WTC11 (cell line): ENCODE measurements at regions not wholly inside any gene's neighbourhood (a gene's known extent, or its start where the extent isn't known, plus 50 kb on each side); places are given as distances from the start of the nearest gene placed in this dataset.

Source experiments
- ATAC-seq: fragments of 200-7000 bp; cut with Tn5 transposase; 2 replicates; pipeline ENCODE4 v1.10.0; 2021; ENCODE audit warnings: mild to moderate bottlenecking, moderate library complexity
- CTCF ChIA-PET: fragments of 300-600 bp; sonication (Branson Sonifier 250); formaldehyde crosslinking; loops from one replicate; lab custom pipeline; 2021; ENCODE audit warnings: antibody characterized with exemption; lab: Charles Lee
- POLR2A ChIA-PET: fragments of 350-600 bp; sonication (Branson Sonifier 250); formaldehyde crosslinking; loops from one replicate; lab custom pipeline; 2021; ENCODE audit warnings: antibody characterized with exemption; lab: Charles Lee
- DNase-seq: peaks from one replicate; pipeline ENCODE4 v3.0.0; 2021; ENCODE audit warnings: low spot score
- H3K27ac Mint-ChIP-seq: 2 replicates; pipeline ENCODE4 v1.8.0; 2021; ENCODE audit warnings: mixed read lengths
- H3K27me3 Mint-ChIP-seq: 2 replicates; pipeline ENCODE4 v1.8.0; 2021; ENCODE audit warnings: low read depth, mild to moderate bottlenecking, moderate library complexity, mixed read lengths
- H3K36me3 Mint-ChIP-seq: 2 replicates; pipeline ENCODE4 v1.8.0; 2021; ENCODE audit warnings: mixed read lengths
- H3K4me1 Mint-ChIP-seq: 2 replicates; pipeline ENCODE4 v1.8.0; 2022; ENCODE audit warnings: mixed read lengths
- H3K4me3 Mint-ChIP-seq: 2 replicates; pipeline ENCODE4 v1.8.0; 2021; ENCODE audit warnings: mild to moderate bottlenecking, moderate library complexity, mixed read lengths
- H3K9me3 Mint-ChIP-seq: 2 replicates; pipeline ENCODE4 v1.8.0; 2021; ENCODE audit warnings: mixed read lengths
- ATF1 ChIP-seq: sonication (generic); formaldehyde crosslinking; IDR thresholded peaks from 2 replicates; pipeline ENCODE4 v1.8.1; 2023; ENCODE audit warnings: mild to moderate bottlenecking, moderate library complexity, missing genetic modification reagents
- GTF2I ChIP-seq: fragments of 250-450 bp; sonication (Bioruptor Pico); conservative IDR thresholded peaks from 2 replicates; pipeline ENCODE4 v1.4.0; 2021; ENCODE audit warnings: mild to moderate bottlenecking
- JUN ChIP-seq: sonication (generic); formaldehyde crosslinking; IDR thresholded peaks from 2 replicates; pipeline ENCODE4 v1.8.0; 2023; ENCODE audit warnings: mild to moderate bottlenecking, missing genetic modification reagents
- NFYB ChIP-seq: sonication (generic); formaldehyde crosslinking; conservative IDR thresholded peaks from 2 replicates; pipeline ENCODE4 v1.8.0; 2022; ENCODE audit warnings: low read depth, missing genetic modification reagents
- RELA ChIP-seq: sonication (generic); formaldehyde crosslinking; IDR thresholded peaks from 2 replicates; pipeline ENCODE4 v1.8.1; 2022; ENCODE audit warnings: missing genetic modification reagents, mild to moderate bottlenecking, borderline replicate concordance
- RORB ChIP-seq: fragments of 250-450 bp; sonication (Bioruptor Pico); IDR thresholded peaks from 2 replicates; pipeline ENCODE4 v1.9.0; 2021; ENCODE audit warnings: mild to moderate bottlenecking
- SOX15 ChIP-seq: fragments of 250-450 bp; sonication (Bioruptor Pico); IDR thresholded peaks from 2 replicates; pipeline ENCODE4 v1.9.0; 2021; ENCODE audit warnings: mild to moderate bottlenecking
- SP1 ChIP-seq: sonication (generic); formaldehyde crosslinking; conservative IDR thresholded peaks from 2 replicates; pipeline ENCODE4 v1.8.1; 2022; ENCODE audit warnings: missing genetic modification reagents
- ZNF232 ChIP-seq: sonication (generic); formaldehyde crosslinking; IDR thresholded peaks from 2 replicates; pipeline ENCODE4 v1.8.0; 2022; ENCODE audit warnings: mild to moderate bottlenecking, missing genetic modification reagents
- ZNF396 ChIP-seq: fragments of 250-450 bp; sonication (Bioruptor Pico); IDR thresholded peaks from 2 replicates; pipeline ENCODE4 v1.8.0; 2021; ENCODE audit warnings: mild to moderate bottlenecking, moderate library complexity, borderline replicate concordance
- ZNF416 ChIP-seq: fragments of 250-450 bp; sonication (Bioruptor Pico); IDR thresholded peaks from 2 replicates; pipeline ENCODE4 v1.9.0; 2021; ENCODE audit warnings: mild to moderate bottlenecking, inconsistent platforms
- TF ChIP-seq, protein P1 (sequence below): sonication (generic); formaldehyde crosslinking; IDR thresholded peaks from 2 replicates; pipeline ENCODE4 v1.8.0; 2023; ENCODE audit warnings: mild to moderate bottlenecking, missing genetic modification reagents
- TF ChIP-seq, protein P2 (sequence below): fragments of 250-450 bp; sonication (Bioruptor Pico); conservative IDR thresholded peaks from 2 replicates; pipeline ENCODE4 v1.9.0; 2021; ENCODE audit warnings: mild to moderate bottlenecking
- TF ChIP-seq, protein P3 (sequence below): fragments of 250-450 bp; sonication (Bioruptor Pico); IDR thresholded peaks from 2 replicates; pipeline ENCODE4 v1.9.0; 2021; ENCODE audit warnings: moderate library complexity, mild to moderate bottlenecking, inconsistent platforms, borderline replicate concordance
- TF ChIP-seq, protein P4 (sequence below): sonication (generic); formaldehyde crosslinking; IDR thresholded peaks from 2 replicates; pipeline ENCODE4 v1.8.0; 2023; ENCODE audit warnings: missing genetic modification reagents, mild to moderate bottlenecking, borderline replicate concordance
- TF ChIP-seq, protein P5 (sequence below): sonication (generic); formaldehyde crosslinking; IDR thresholded peaks from 2 replicates; pipeline ENCODE4 v1.8.0; 2022; ENCODE audit warnings: mild to moderate bottlenecking, missing genetic modification reagents

DNA sequence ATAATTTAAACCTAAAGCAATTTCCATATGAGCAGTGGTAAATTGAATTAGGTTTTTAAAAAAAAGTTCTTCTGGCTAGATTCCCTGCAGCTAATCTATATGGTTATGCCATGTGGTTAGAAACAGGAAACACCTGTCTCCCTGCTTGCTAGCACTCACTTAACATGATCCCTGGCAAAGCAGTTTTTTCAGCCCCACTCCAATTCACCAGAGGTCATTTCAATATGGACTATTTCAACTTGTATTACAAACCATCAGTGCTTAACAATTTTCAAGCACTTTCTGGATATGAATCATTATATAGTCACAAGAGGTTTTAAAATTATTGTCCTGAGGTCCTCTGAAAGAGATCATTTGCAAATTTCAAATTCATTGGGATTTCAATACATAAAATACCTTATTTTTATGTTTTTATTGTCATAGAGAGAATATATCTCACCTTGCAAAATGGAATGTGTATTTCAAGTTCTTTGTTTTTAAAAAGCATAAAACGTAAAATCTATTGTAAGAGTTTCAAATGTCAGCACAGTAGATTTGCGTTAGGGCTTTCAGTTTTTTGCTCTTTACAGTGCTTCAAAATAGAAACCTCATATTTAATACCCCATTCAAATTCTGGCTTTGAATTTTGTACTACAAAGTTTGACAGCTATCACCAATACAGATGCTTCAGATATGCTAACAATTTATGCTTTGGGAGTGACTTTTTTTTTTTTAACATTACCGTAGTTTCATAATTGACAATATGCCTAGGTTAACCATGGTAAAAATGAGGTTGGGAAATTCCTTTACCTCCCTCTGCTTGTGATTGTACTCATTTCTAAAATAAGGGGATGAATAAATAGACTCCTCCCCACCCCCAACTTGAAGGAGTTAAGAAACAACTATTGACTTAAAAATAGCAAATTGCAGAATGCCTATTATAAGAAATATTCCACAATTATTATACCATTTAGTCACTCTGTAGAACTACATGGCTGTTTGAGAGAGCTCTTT is 117.5 kb upstream of the HGF start:
- no peak for DNase-seq
- Mint-ChIP-seq H3K27me3 (no peaks in the 10 kb centered on the region), H3K4me1 (no peaks in the 10 kb centered on the region), H3K4me3 (no peak overlapping the region), H3K9me3 (no peaks in the 10 kb centered on the region), H3K36me3 (no peaks in the 10 kb centered on the region), H3K27ac (no peak overlapping the region)
- POLR2A ChIA-PET: no interaction called here
- TF ChIP-seq ZNF232 (CRISPR knock-in tag): no peak
- TF ChIP-seq GTF2I (CRISPR knock-in tag): no peak
- no peak for TF ChIP-seq SP1 (CRISPR knock-in tag)
- TF ChIP-seq JUN (CRISPR knock-in tag): no peak
- TF ChIP-seq NFYB (CRISPR knock-in tag): no peak
- no peak for TF ChIP-seq ZNF396 (CRISPR knock-in tag)
- no peak for TF ChIP-seq RORB (CRISPR knock-in tag)
- TF ChIP-seq, protein P1, sequence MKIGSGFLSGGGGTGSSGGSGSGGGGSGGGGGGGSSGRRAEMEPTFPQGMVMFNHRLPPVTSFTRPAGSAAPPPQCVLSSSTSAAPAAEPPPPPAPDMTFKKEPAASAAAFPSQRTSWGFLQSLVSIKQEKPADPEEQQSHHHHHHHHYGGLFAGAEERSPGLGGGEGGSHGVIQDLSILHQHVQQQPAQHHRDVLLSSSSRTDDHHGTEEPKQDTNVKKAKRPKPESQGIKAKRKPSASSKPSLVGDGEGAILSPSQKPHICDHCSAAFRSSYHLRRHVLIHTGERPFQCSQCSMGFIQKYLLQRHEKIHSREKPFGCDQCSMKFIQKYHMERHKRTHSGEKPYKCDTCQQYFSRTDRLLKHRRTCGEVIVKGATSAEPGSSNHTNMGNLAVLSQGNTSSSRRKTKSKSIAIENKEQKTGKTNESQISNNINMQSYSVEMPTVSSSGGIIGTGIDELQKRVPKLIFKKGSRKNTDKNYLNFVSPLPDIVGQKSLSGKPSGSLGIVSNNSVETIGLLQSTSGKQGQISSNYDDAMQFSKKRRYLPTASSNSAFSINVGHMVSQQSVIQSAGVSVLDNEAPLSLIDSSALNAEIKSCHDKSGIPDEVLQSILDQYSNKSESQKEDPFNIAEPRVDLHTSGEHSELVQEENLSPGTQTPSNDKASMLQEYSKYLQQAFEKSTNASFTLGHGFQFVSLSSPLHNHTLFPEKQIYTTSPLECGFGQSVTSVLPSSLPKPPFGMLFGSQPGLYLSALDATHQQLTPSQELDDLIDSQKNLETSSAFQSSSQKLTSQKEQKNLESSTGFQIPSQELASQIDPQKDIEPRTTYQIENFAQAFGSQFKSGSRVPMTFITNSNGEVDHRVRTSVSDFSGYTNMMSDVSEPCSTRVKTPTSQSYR (CRISPR knock-in tag): no peak
- TF ChIP-seq, protein P2, sequence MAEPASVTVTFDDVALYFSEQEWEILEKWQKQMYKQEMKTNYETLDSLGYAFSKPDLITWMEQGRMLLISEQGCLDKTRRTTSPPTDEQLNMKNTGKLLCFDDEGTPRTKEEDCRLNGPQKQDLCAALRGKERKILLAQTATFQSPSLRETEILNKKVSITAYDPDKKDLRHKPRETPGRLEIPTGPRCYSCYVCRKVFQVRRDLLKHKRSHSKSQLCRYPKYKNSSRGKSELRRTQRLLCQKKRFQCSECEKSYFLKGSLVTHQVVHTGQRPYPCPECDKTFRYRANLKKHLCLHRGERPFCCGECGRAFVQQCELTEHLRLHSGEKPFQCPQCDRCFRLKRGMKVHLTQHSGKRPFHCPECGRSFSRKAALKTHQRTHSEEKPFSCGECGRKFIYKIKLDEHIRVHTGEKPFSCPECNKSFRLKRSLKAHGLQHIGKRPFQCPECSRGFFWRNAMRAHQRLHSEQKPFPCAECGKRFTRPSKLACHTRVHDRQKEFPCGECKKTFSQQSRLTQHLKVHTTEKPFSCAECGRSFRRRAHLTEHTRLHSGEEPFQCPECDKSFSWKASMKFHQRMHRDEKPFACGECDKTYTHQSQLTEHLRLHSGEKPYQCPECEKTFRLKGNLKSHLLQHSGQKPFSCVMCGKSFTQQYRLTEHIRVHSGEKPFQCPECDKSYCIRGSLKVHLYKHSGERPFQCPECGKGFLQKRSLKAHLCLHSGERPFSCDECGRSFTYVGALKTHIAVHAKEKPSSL (CRISPR knock-in tag): no peak
- TF ChIP-seq SOX15 (CRISPR knock-in tag): no peak
- no peak for TF ChIP-seq ZNF416 (CRISPR knock-in tag)
- TF ChIP-seq, protein P3, sequence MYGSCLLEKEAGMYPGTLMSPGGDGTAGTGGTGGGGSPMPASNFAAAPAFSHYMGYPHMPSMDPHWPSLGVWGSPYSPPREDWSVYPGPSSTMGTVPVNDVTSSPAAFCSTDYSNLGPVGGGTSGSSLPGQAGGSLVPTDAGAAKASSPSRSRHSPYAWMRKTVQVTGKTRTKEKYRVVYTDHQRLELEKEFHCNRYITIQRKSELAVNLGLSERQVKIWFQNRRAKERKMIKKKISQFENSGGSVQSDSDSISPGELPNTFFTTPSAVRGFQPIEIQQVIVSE: no peak
- TF ChIP-seq, protein P4, sequence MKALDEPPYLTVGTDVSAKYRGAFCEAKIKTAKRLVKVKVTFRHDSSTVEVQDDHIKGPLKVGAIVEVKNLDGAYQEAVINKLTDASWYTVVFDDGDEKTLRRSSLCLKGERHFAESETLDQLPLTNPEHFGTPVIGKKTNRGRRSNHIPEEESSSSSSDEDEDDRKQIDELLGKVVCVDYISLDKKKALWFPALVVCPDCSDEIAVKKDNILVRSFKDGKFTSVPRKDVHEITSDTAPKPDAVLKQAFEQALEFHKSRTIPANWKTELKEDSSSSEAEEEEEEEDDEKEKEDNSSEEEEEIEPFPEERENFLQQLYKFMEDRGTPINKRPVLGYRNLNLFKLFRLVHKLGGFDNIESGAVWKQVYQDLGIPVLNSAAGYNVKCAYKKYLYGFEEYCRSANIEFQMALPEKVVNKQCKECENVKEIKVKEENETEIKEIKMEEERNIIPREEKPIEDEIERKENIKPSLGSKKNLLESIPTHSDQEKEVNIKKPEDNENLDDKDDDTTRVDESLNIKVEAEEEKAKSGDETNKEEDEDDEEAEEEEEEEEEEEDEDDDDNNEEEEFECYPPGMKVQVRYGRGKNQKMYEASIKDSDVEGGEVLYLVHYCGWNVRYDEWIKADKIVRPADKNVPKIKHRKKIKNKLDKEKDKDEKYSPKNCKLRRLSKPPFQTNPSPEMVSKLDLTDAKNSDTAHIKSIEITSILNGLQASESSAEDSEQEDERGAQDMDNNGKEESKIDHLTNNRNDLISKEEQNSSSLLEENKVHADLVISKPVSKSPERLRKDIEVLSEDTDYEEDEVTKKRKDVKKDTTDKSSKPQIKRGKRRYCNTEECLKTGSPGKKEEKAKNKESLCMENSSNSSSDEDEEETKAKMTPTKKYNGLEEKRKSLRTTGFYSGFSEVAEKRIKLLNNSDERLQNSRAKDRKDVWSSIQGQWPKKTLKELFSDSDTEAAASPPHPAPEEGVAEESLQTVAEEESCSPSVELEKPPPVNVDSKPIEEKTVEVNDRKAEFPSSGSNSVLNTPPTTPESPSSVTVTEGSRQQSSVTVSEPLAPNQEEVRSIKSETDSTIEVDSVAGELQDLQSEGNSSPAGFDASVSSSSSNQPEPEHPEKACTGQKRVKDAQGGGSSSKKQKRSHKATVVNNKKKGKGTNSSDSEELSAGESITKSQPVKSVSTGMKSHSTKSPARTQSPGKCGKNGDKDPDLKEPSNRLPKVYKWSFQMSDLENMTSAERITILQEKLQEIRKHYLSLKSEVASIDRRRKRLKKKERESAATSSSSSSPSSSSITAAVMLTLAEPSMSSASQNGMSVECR (CRISPR knock-in tag): no peak
- TF ChIP-seq ATF1 (CRISPR knock-in tag): no peak
- TF ChIP-seq, protein P5, sequence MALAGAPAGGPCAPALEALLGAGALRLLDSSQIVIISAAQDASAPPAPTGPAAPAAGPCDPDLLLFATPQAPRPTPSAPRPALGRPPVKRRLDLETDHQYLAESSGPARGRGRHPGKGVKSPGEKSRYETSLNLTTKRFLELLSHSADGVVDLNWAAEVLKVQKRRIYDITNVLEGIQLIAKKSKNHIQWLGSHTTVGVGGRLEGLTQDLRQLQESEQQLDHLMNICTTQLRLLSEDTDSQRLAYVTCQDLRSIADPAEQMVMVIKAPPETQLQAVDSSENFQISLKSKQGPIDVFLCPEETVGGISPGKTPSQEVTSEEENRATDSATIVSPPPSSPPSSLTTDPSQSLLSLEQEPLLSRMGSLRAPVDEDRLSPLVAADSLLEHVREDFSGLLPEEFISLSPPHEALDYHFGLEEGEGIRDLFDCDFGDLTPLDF (CRISPR knock-in tag): no peak
- TF ChIP-seq RELA (CRISPR knock-in tag): no peak
- ATAC-seq: no peak
- CTCF ChIA-PET: no interaction called here
